Stomach smooth muscle (tissue), 2 donors: ENCODE measurements at regions not wholly inside any gene's neighbourhood (a gene's known extent, or its start where the extent isn't known, plus 50 kb on each side); places are given as distances from the start of the nearest gene placed in this dataset.

Experiments used
- H3K27ac ChIP-seq: one replicate; pipeline ENCODE4 v1.7.0; 2013; ENCODE audit warnings: mild to moderate bottlenecking, low read length, inconsistent platforms
- H3K27me3 ChIP-seq, 2 donors: one replicate each; pipeline ENCODE4 v1.7.0; 2013; ENCODE audit warnings: low read length in 2 of 2; ENCODE audit not compliant: insufficient read depth in 2 of 2, control insufficient read depth in 1 of 2
- H3K36me3 ChIP-seq, 2 donors: one replicate each; pipeline ENCODE4 v1.7.0; 2013; ENCODE audit warnings: low read length in 2 of 2; ENCODE audit not compliant: control insufficient read depth in 2 of 2, insufficient read depth in 2 of 2
- H3K4me1 ChIP-seq: one replicate; pipeline ENCODE4 v1.7.0; 2013; ENCODE audit warnings: low read length; ENCODE audit not compliant: control insufficient read depth, insufficient read depth
- H3K4me3 ChIP-seq, 2 donors: one replicate each; pipeline ENCODE4 v1.7.0; 2013; ENCODE audit warnings: low read length in 2 of 2
- H3K9ac ChIP-seq, 2 donors: one replicate each; pipeline ENCODE4 v1.7.0; 2013; ENCODE audit warnings: low read length in 2 of 2, mild to moderate bottlenecking in 1 of 2
- H3K9me3 ChIP-seq, 2 donors: one replicate each; pipeline ENCODE4 v1.7.0; 2013; ENCODE audit warnings: low read length in 2 of 2; ENCODE audit not compliant: control insufficient read depth in 2 of 2
- donor health status: healthy.
- donor health status: Pancreatic carcinoma.

DNA sequence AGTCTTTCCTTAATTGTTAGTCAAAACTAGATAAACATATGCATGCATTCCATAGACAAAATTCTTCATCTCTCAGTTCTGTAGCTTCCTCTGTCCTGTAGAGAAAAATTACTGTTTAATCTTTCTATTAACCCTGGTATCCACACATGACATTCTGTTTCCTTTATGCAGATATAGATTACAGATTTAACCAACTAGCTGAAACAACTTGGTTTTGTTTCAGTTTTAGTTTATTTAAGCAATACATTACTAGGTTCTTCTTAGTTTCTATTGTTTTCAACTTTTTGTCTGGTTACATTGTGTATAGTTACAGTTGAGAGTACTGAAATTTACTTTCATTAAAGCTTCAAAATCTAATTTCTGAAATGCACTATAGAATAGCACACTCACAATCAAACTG is 933.9 kb upstream of the EPHA5 start:
- Histone ChIP-seq H3K27me3 (no peaks in the 10 kb centered on the region), H3K9ac (no peak overlapping the region), H3K36me3 (no peaks in the 10 kb centered on the region), H3K4me1 (no peaks in the 10 kb centered on the region), H3K27ac (no peak overlapping the region), H3K4me3 (no peak overlapping the region), H3K9me3 (no peaks in the 10 kb centered on the region)

DNA sequence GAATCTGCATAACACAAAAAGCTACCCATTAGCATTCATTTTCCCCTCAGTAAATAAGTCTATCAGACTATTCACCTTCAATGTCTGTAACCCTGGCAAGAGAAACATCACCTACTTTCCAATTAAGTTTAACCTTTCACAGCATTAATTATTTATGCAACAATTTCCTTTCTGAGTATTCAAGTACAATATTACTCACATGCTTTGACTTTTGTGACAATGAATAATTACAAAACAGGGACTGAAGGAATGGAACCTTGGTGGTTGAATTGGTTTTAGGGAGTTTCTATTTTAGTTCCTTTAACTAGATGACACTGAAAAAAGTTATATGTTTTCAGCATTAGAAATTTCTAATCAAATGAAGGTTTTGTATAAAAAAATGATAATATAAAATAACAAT is 932.3 kb upstream of the EPHA5 start:
- H3K27ac ChIP-seq, result no peak overlapping the region
- no peak overlapping the region for H3K9ac ChIP-seq

DNA sequence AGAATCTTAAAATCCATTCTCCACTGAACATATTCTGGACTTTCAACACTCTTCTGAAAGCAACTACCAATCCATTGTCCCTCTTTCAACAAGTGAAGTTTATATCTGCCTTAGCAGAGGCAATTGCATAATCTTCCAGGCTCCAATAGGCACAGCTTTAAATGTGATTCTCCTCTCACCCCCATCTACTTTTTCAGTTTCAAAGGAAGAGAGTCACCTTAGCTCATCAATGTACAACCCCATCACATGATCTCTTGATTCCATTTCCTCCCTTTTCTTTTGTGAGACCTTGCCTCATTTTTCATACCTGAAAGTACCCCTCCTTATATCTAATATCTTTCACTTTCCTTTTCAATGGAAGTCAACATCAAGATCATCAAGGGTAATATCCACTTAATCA is 921.7 kb upstream of the EPHA5 start:
- Histone ChIP-seq H3K27ac (no peak overlapping the region), H3K9me3 (no peaks in the 10 kb centered on the region), H3K4me1 (no peaks in the 10 kb centered on the region), H3K4me3 (no peak overlapping the region), H3K36me3 (no peaks in the 10 kb centered on the region), H3K27me3 (no peaks in the 10 kb centered on the region), H3K9ac (no peak overlapping the region)

More for the DNA sequence above, 932.3 kb upstream of the EPHA5 start:
- Histone ChIP-seq H3K27me3 (no peaks in the 10 kb centered on the region), H3K4me1 (no peaks in the 10 kb centered on the region), H3K4me3 (no peak overlapping the region), H3K36me3 (no peaks in the 10 kb centered on the region), H3K9me3 (no peaks in the 10 kb centered on the region)

DNA sequence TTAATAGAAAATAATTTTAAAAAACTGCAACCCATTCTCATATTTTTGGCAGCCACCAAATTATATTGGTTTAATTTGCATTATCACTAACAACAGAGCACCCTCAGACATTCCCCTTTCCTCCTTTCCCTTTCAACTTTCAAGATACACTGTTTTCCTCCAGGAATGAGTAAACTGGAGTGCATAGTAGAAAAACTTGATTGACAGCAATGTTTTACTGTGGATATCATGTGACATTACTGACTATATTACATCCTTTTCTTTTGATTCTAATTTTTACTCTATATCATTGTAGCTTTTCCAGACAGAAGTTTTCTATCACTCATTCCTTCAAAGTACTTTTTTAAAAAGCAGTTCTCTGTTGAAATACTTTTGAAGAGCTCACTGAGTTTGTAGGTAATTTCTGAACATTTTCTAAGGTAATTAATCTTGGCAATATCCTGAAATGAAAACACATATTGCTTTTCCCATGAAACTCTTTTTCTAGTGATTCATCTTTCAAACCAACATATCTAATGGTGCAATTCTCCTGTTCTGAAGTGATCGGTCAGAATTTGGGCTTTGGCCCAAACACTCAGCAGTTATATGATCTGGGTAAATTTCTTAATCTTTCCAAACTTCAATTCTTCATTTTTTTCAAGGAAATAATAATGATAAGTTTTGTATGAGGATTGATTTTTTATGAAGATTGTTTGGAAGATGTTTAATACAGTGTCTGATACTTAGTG is 920.4 kb upstream of the EPHA5 start:
- Histone ChIP-seq H3K27ac (no peak overlapping the region), H3K36me3 (no peaks in the 10 kb centered on the region), H3K4me1 (no peaks in the 10 kb centered on the region), H3K4me3 (no peak overlapping the region), H3K27me3 (no peaks in the 10 kb centered on the region), H3K9me3 (no peaks in the 10 kb centered on the region), H3K9ac (no peak overlapping the region)

DNA sequence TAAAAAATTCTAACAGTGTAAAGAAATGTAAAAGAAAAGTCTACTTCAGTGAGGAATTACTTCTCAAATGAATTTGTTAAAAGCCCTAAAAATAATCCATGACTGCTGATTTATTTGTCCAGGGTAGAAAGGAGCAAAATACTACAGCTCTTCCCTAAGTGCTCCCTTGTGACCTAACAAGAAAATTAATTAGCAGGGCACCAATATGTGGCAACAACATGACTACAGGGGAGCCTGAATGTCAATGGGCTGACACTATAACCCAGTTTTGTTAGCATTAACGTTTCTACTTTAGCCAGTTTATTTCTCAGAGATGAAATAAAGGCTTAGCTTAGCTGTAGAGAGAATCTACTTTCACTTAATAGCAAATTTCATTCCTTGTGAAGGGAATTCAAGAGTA is 918.9 kb upstream of the EPHA5 start:
- no peaks in the 10 kb centered on the region for H3K36me3 ChIP-seq
- no peaks in the 10 kb centered on the region for H3K27me3 ChIP-seq
- no peaks in the 10 kb centered on the region for H3K4me1 ChIP-seq
- H3K27ac ChIP-seq, result no peak overlapping the region
- no peak overlapping the region for H3K4me3 ChIP-seq
- no peak overlapping the region for H3K9ac ChIP-seq
- no peaks in the 10 kb centered on the region for H3K9me3 ChIP-seq

DNA sequence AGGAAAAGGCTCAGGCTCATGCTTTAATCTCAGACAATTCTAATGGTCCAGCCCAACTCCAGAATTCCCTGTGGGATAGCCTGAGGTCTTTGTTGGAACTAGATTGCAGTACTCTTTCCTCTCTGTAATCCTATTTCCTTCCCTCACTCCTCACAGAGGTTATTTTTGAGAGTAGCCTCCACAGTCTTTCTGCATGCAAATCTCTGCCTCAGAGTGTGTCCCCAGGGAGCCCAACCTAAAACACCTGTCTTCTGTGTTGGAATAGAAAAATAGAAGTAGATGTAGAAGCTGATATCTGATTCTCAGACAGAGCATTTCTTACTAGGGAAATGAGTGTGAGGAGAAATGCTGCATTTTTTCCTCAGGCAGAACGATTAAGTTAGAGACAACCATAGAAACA is 915.5 kb upstream of the EPHA5 start:
- H3K27ac ChIP-seq, result no peak overlapping the region
- H3K4me1 ChIP-seq, result no peaks in the 10 kb centered on the region
- H3K9ac ChIP-seq, result no peak overlapping the region
- no peak overlapping the region for H3K4me3 ChIP-seq
- no peaks in the 10 kb centered on the region for H3K36me3 ChIP-seq
- no peaks in the 10 kb centered on the region for H3K9me3 ChIP-seq
- H3K27me3 ChIP-seq, result no peaks in the 10 kb centered on the region

DNA sequence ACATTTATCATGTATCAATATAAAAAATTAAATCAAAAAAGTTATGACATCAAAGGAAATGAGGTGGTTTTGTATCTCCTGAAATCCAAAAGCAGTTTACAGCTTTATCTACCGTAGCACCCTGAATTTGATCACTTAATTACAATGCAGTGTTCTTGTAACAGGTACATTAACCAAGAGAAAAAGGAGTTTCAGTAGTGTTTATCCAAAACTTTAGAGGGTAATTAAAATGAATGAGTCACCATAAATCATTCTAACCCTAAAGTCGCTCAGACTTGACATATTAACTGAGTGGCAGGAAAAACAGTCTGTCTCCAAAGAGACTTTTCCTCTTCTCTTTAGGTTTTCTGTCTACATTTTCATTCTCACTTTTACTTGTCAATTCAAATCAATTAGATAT is 907.6 kb upstream of the EPHA5 start:
- Histone ChIP-seq H3K27ac (no peak overlapping the region), H3K36me3 (no peaks in the 10 kb centered on the region), H3K4me3 (no peak overlapping the region), H3K4me1 (no peaks in the 10 kb centered on the region), H3K9me3 (no peaks in the 10 kb centered on the region), H3K27me3 (no peaks in the 10 kb centered on the region), H3K9ac (no peak overlapping the region)

DNA sequence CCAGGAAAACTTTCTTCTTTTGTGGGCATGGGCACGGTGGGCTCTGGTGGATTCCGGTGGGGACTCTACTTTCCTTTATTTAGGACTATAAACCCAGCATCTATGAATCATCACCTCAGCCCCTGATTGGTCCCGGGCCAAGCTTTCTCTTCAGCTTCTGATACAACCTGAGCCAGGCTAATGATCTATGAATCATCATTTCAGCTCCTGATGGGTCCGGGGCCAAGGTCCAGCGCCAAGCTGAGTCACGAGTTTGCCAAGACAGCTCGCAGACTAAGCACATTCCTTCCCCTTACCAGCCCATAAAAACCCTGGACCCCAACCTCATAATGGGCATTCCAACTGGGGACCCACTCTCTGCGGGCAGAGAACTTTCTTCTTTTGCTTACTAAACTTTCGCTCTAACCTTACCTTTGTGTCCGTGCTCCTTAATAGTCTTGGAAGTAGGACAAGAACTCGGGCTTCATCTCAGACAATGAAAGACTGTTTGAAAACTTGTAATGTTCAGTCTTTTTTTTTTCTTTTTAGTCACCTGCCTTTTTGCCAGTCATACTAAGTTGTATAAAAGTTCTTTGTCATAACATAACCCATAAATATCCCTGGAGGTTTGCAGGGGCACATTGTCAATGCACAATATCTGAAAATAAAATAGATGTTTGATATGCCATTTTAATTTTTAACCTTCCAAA is 904.9 kb upstream of the EPHA5 start:
- Histone ChIP-seq H3K9ac (no peak overlapping the region), H3K27me3 (no peaks in the 10 kb centered on the region), H3K4me1 (no peaks in the 10 kb centered on the region), H3K9me3 (no peaks in the 10 kb centered on the region), H3K27ac (no peak overlapping the region), H3K36me3 (no peaks in the 10 kb centered on the region), H3K4me3 (no peak overlapping the region)

DNA sequence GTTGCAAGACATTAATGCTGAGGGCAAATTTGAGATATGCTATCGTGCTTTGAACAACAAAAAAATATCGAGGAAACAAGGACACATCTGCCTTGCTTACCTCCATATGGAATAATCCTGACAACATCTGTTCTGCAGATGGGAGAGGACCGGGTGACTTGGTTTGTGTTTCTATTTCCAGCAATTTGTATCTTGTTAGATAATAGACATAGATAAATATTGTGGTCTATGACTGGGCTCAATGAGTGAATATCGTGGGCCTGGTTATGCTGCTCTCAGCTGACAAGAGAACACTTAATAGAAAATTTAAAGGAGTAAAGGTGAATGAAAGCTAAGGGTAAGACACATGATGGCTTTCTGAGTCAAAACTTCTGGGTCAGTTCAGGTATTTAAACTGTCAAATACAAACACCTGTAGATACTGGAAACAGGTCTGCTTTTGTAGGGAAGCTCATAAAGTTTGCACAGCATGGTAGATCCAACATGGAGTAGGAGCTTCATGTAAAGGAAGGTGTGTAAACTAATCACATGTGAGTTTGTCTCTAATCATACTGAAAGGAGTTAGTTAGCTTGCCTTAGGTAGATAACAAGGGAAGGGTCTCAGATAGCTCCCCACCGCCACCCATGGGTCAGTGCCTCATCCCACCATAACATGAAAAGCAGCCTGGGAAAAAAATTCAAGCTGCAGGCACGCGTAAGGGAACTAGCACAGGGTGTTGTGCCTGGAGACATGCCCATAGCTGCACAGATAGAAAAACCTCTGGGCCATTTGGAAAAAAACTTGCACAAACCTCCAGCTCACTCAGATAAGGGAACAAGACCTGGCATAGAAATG is 904.1 kb upstream of the EPHA5 start:
- Histone ChIP-seq H3K9me3 (no peaks in the 10 kb centered on the region), H3K36me3 (no peaks in the 10 kb centered on the region), H3K4me3 (no peak overlapping the region), H3K9ac (no peak overlapping the region), H3K27ac (no peak overlapping the region), H3K4me1 (no peaks in the 10 kb centered on the region), H3K27me3 (no peaks in the 10 kb centered on the region)

DNA sequence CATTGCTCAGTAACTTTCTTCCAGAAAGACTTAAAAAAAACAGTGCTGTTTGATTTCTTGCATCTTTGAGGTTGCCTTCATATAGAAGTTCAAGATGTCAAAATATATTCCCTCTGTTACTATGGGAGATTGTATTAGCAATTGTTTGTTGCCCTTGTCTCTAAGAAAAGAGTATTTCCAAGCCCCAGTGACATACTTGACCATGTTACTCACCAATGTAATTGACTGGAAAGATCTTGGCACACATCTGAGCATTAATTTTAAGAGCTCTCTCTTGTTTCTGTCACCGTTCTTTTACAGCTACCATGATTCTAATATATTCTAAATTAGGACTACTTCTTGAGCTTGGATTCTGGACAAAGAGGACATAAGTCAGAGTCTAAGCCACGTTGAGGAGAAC is 902.7 kb upstream of the EPHA5 start:
- H3K4me1 ChIP-seq, result no peaks in the 10 kb centered on the region
- H3K9ac ChIP-seq, result no peak overlapping the region

More for the DNA sequence above, 902.7 kb upstream of the EPHA5 start:
- H3K27me3 ChIP-seq, result no peaks in the 10 kb centered on the region
- no peaks in the 10 kb centered on the region for H3K36me3 ChIP-seq
- no peak overlapping the region for H3K27ac ChIP-seq
- H3K9me3 ChIP-seq, result no peaks in the 10 kb centered on the region
- no peak overlapping the region for H3K4me3 ChIP-seq
